Right lobe of liver (tissue), 6 donors: ENCODE measurements at regions not wholly inside any gene's neighbourhood (a gene's known extent, or its start where the extent isn't known, plus 50 kb on each side); places are given as distances from the start of the nearest gene placed in this dataset.

ENCODE experiments used
- ATAC-seq, 4 donors: fragments of 200-7000 bp; cut with Tn5 transposase; one replicate each; pipeline ENCODE4 v1.9.1; 2020; ENCODE audit warnings: mild to moderate bottlenecking in 4 of 4, moderate library complexity in 4 of 4
- DNase-seq, 3 donors: peaks; one replicate each; pipeline ENCODE4 v3.0.0-alpha.2; 2020
- H3K27ac ChIP-seq, 3 donors: fragments of 200-600 bp; one replicate each; pipeline ENCODE4 v1.8.0; 2022
- H3K27me3 ChIP-seq, 2 donors: fragments of 200-600 bp; one replicate each; pipeline ENCODE4 v1.8.0; 2022
- H3K36me3 ChIP-seq, 4 donors: fragments of 200-600 bp; sonication (generic) in 1 of 4; one replicate each; pipeline versions ENCODE4 v1.5.1 to v1.8.0; 2017 to 2022; ENCODE audit warnings: control low read depth in 1 of 4
- H3K4me1 ChIP-seq, 4 donors: fragments of 200-600 bp; sonication (generic) in 1 of 4; one replicate each; pipeline versions ENCODE4 v1.5.1 to v1.8.0; 2017 to 2022; ENCODE audit warnings: control low read depth in 1 of 4
- H3K4me3 ChIP-seq, 3 donors: fragments of 200-600 bp; one replicate each; pipeline ENCODE4 v1.8.0; 2022
- H3K9me3 ChIP-seq, 4 donors: fragments of 200-600 bp; sonication (generic) in 1 of 4; one replicate each; pipeline versions ENCODE4 v1.5.1 to v1.8.0; 2017 to 2022; ENCODE audit warnings: control low read depth in 1 of 4
- POLR2A ChIP-seq: fragments of 450-650 bp; IDR thresholded peaks from one replicate; pipeline ENCODE4 v1.6.1; 2017; ENCODE audit warnings: antibody characterized with exemption, mild to moderate bottlenecking
- WGBS: methylation state at CpG from one replicate; pipeline ENCODE4 v1.1.6; 2018; ENCODE audit warnings: low coverage, low lambda C conversion rate; ENCODE audit not compliant: insufficient coverage; ENCODE audit errors: missing lambda C conversion rate; 5-methylcytosine and 5-hydroxymethylcytosine counted together
- intact Hi-C, 2 donors: fragments of 100-400 bp; cut with DNase I; formaldehyde crosslinking; loops; one replicate each; pipeline versions ENCODE4 v1.11.2 to v1.14.1; 2022
- TF ChIP-seq, protein P1 (sequence below), 4 donors: fragments of 200-600 bp in 3 of 4; fragments of 450-650 bp in 1 of 4; IDR thresholded peaks; one replicate each; pipeline versions ENCODE4 v1.5.1 to v1.8.0; 2016 to 2022; ENCODE audit warnings: antibody characterized with exemption in 4 of 4, mild to moderate bottlenecking in 2 of 4
- donor health status: DM: no; HTN: yes; CAD: no.
- donor health status: DM: no; HTN: no; CAD: no.
- donor health status: DM: no; HTN: no; CAD: no.
- donor health status: DM: no; HTN: yes; CAD: no.
- donor health status: DM: no; HTN: yes; CAD: no.

DNA sequence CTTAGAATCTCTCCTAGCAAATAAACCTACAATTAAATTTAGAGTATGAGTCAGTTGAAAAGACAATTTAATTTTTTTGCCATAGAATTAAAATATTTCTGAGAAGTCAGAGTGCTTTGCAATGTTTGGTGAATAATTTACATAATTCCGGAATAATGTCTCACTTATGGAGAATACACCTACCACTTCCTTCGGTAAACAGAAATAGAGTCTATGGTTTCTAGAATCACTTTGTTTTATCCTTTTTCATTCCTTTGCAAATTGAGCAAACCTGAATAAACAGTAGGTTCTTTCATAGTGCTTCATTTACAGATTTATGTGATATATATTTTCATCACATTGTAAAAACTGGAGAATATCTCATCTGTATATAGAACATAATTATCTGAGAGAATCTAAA lies 211.7 kb downstream of the PMAIP1 start:
- no peak for TF ChIP-seq POLR2A
- TF ChIP-seq, protein P1, sequence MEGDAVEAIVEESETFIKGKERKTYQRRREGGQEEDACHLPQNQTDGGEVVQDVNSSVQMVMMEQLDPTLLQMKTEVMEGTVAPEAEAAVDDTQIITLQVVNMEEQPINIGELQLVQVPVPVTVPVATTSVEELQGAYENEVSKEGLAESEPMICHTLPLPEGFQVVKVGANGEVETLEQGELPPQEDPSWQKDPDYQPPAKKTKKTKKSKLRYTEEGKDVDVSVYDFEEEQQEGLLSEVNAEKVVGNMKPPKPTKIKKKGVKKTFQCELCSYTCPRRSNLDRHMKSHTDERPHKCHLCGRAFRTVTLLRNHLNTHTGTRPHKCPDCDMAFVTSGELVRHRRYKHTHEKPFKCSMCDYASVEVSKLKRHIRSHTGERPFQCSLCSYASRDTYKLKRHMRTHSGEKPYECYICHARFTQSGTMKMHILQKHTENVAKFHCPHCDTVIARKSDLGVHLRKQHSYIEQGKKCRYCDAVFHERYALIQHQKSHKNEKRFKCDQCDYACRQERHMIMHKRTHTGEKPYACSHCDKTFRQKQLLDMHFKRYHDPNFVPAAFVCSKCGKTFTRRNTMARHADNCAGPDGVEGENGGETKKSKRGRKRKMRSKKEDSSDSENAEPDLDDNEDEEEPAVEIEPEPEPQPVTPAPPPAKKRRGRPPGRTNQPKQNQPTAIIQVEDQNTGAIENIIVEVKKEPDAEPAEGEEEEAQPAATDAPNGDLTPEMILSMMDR (IDR thresholded peaks at IDR 0.05) = no peak
- no peaks in the 10 kb centered on the region for H3K9me3 ChIP-seq
- H3K4me1 ChIP-seq = no peaks in the 10 kb centered on the region
- no peak overlapping the region for H3K4me3 ChIP-seq
- no peaks in the 10 kb centered on the region for H3K27me3 ChIP-seq
- 67% methylated on average over 2 of the region's 2 CpGs for WGBS
- DNase-seq = no peak
- no peak overlapping the region for H3K27ac ChIP-seq
- no peaks in the 10 kb centered on the region for H3K36me3 ChIP-seq
- intact Hi-C loops = no loop called here
- no peak for ATAC-seq

DNA sequence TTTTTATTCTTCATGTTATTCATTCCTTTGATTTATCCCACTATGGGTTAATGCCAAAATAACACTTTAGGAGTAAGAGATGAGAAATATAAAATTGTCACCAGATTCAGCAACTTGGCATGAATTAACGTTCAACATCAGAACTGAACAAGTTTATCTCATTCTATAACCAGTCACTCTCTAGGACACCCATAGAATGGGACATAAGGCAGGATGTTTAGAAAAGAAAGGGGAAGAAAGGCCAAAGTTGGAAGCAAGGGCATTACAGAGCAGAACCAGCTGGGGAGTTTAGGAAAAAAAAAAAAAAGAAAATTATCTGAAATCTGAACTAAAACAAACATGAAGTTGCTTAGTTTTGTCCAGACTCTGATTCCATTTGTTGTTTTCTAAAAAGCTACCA lies 211.0 kb downstream of the PMAIP1 start:
- DNase-seq = no peak
- WGBS = 25% methylated on average over 1 of the region's 1 CpG
- intact Hi-C loops = no loop called here
- TF ChIP-seq, protein P1 (IDR thresholded peaks at IDR 0.05) = no peak
- TF ChIP-seq POLR2A = no peak
- H3K36me3 ChIP-seq = no peaks in the 10 kb centered on the region
- H3K27ac ChIP-seq = no peak overlapping the region
- no peaks in the 10 kb centered on the region for H3K4me1 ChIP-seq
- no peak for ATAC-seq
- no peaks in the 10 kb centered on the region for H3K27me3 ChIP-seq
- no peak overlapping the region for H3K4me3 ChIP-seq
- no peaks in the 10 kb centered on the region for H3K9me3 ChIP-seq

DNA sequence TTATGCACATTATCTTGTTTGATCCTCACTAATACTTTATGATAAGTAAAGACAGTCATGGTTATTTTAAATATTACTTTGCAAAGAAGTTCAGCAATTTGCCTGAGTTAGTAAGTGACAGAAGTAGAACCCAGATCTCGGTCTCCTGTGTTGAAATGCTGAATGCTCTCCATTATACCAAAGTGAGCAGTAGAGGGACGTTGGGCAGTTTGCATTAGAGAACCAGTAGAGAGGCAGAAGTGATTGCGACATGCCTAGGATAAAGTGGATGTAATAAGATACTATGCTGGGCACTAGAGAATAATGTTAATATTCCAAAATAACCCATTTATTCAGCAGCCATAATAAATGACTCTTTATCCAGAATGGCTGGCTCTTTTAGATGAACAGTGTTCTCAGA lies 201.0 kb downstream of the PMAIP1 start:
- WGBS = 56% methylated on average over 3 of the region's 3 CpGs

DNA sequence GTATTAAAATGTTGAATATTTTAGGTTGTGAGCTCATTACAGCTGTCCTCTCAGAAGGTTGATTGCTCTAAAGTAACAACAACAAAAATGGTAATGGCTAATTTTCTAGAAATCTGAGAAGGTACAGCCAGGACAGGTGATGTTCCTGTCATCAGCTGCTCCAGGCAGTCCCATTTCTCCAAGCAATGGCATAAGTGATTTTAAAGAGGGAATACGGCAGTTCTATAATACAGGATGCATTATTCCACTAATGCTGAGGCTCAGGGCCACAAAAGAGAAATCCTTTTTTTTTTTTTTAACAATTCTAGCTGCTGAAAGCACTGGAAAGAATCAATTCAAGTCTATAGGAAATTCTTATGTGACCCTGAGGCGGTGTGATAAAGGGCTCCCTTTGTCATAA lies 199.9 kb downstream of the PMAIP1 start:
- no peaks in the 10 kb centered on the region for H3K27me3 ChIP-seq
- no peaks in the 10 kb centered on the region for H3K9me3 ChIP-seq
- WGBS = 49% methylated on average over 2 of the region's 2 CpGs
- DNase-seq (no peak), ATAC-seq (no peak)
- no peak overlapping the region for H3K4me3 ChIP-seq
- no peaks in the 10 kb centered on the region for H3K4me1 ChIP-seq
- TF ChIP-seq, protein P1 (IDR thresholded peaks at IDR 0.05) = no peak
- no peaks in the 10 kb centered on the region for H3K36me3 ChIP-seq
- H3K27ac ChIP-seq = no peak overlapping the region
- intact Hi-C loops = no loop called here

More for the DNA sequence above, 201.0 kb downstream of the PMAIP1 start:
- no peaks in the 10 kb centered on the region for H3K4me1 ChIP-seq
- intact Hi-C loops = no loop called here
- ATAC-seq (no peak), DNase-seq (no peak)
- H3K4me3 ChIP-seq = no peak overlapping the region
- no peak overlapping the region for H3K27ac ChIP-seq
- no peak for TF ChIP-seq POLR2A
- TF ChIP-seq, protein P1 (IDR thresholded peaks at IDR 0.05) = no peak
- no peaks in the 10 kb centered on the region for H3K36me3 ChIP-seq
- H3K27me3 ChIP-seq = no peaks in the 10 kb centered on the region
- H3K9me3 ChIP-seq = no peaks in the 10 kb centered on the region

DNA sequence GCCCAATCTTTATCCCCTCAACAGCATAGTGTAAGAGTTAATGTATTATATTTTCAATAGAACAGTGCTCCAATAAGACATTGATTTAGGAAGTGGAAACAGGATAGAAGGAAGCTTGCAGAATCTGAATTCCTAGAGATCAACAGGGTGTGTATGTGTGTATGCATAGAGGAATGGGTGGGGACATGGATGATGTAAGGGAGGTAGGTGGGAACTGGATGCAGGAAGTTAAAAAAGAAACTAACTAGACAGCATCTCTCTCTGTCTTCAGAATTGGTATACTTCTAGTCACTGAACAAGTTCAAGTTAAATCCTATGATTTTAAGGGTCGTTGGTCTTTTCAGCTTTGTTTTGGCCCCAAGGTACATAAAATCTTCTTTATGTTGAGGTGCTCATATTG lies 196.6 kb downstream of the PMAIP1 start:
- WGBS = 8% methylated on average over 1 of the region's 1 CpG
- intact Hi-C loops = no loop called here

More for the DNA sequence above, 196.6 kb downstream of the PMAIP1 start:
- H3K27ac ChIP-seq = no peak overlapping the region
- H3K4me3 ChIP-seq = no peak overlapping the region
- TF ChIP-seq, protein P1 (IDR thresholded peaks at IDR 0.05) = no peak
- no peak for TF ChIP-seq POLR2A
- H3K27me3 ChIP-seq = no peaks in the 10 kb centered on the region
- no peaks in the 10 kb centered on the region for H3K36me3 ChIP-seq
- no peaks in the 10 kb centered on the region for H3K4me1 ChIP-seq
- no peaks in the 10 kb centered on the region for H3K9me3 ChIP-seq
- ATAC-seq (no peak), DNase-seq (no peak)
